GM23338 (cell line): ENCODE measurements at regions not wholly inside any gene's neighbourhood (a gene's known extent, or its start where the extent isn't known, plus 50 kb on each side); places are given as distances from the start of the nearest gene placed in this dataset.

Source experiments
- ATAC-seq: fragments of 200-7000 bp; cut with Tn5 transposase; 3 replicates; pipeline ENCODE4 v1.9.1; 2020
- DNase-seq: peaks from one replicate; pipeline ENCODE4 v3.0.0-alpha.2; 2015; ENCODE audit warnings: low spot score
- H2AFZ ChIP-seq: fragments of 200-600 bp; sonication (generic); 2 replicates; pipeline ENCODE4 v1.8.0; 2016; ENCODE audit warnings: antibody characterized with exemption, mild to moderate bottlenecking, moderate library complexity
- H3F3A ChIP-seq: fragments of 200-600 bp; sonication (generic); replicated peaks from 2 replicates; pipeline ENCODE4 v1.8.0; 2017; ENCODE audit warnings: antibody characterized with exemption, mixed run types, low read depth
- H3K27ac ChIP-seq: fragments of 200-600 bp; sonication (generic); 2 replicates; pipeline ENCODE4 v1.6.1; 2016; ENCODE audit warnings: low read depth
- H3K27me3 ChIP-seq: fragments of 200-600 bp; sonication (generic); 2 replicates; pipeline ENCODE4 v1.8.0; 2016; ENCODE audit warnings: mild to moderate bottlenecking, mixed run types, moderate library complexity; ENCODE audit not compliant: insufficient read depth
- H3K36me3 ChIP-seq: fragments of 200-600 bp; sonication (generic); 2 replicates; pipeline ENCODE4 v1.8.0; 2016; ENCODE audit warnings: mild to moderate bottlenecking; ENCODE audit not compliant: insufficient read depth
- H3K4me1 ChIP-seq: fragments of 200-600 bp; sonication (generic); 2 replicates; pipeline ENCODE4 v1.8.0; 2016; ENCODE audit warnings: mild to moderate bottlenecking, moderate library complexity; ENCODE audit not compliant: insufficient read depth
- H3K4me2 ChIP-seq: fragments of 200-600 bp; sonication (generic); 2 replicates; pipeline ENCODE4 v1.7.1; 2017; ENCODE audit warnings: mixed run types
- H3K4me3 ChIP-seq: fragments of 200-600 bp; sonication (generic); 2 replicates; pipeline ENCODE4 v1.6.1; 2016; ENCODE audit warnings: mixed run types
- H3K79me2 ChIP-seq: fragments of 200-600 bp; sonication (generic); replicated peaks from 2 replicates; pipeline ENCODE4 v1.8.0; 2017; ENCODE audit warnings: mild to moderate bottlenecking; ENCODE audit not compliant: insufficient read depth
- H3K9me2 ChIP-seq: fragments of 200-600 bp; sonication (generic); 2 replicates; pipeline ENCODE4 v1.8.0; 2017; ENCODE audit not compliant: insufficient read depth
- H4K20me1 ChIP-seq: fragments of 200-600 bp; sonication (generic); replicated peaks from 2 replicates; pipeline ENCODE4 v1.8.0; 2017; ENCODE audit warnings: mild to moderate bottlenecking; ENCODE audit not compliant: insufficient read depth
- H3K27ac Mint-ChIP-seq: 2 replicates; pipeline ENCODE4 v1.8.0; 2020; ENCODE audit warnings: inconsistent platforms, mild to moderate bottlenecking, moderate library complexity, mixed read lengths
- H3K27me3 Mint-ChIP-seq: 3 replicates; pipeline ENCODE4 v1.8.0; 2022; ENCODE audit warnings: low read depth, mild to moderate bottlenecking, moderate library complexity, mixed read lengths, inconsistent platforms; ENCODE audit not compliant: insufficient read depth, poor library complexity
- H3K36me3 Mint-ChIP-seq: 3 replicates; pipeline ENCODE4 v1.8.0; 2021; ENCODE audit warnings: low read depth, mild to moderate bottlenecking, inconsistent platforms, moderate library complexity, mixed read lengths
- H3K4me1 Mint-ChIP-seq: 3 replicates; pipeline ENCODE4 v1.8.0; 2020; ENCODE audit warnings: mild to moderate bottlenecking, inconsistent platforms, mixed read lengths
- H3K4me3 Mint-ChIP-seq: 3 replicates; pipeline ENCODE4 v1.8.0; 2021; ENCODE audit warnings: moderate library complexity, mild to moderate bottlenecking, inconsistent platforms, mixed read lengths
- H3K9me3 Mint-ChIP-seq: 3 replicates; pipeline ENCODE4 v1.8.0; 2020; ENCODE audit warnings: moderate library complexity, mild to moderate bottlenecking, inconsistent platforms, mixed read lengths
- CREB1 ChIP-seq: fragments of 250-450 bp; sonication (Bioruptor Pico); IDR thresholded peaks from 2 replicates; pipeline ENCODE4 v1.5.0; 2020; ENCODE audit warnings: low read depth, mild to moderate bottlenecking, moderate library complexity
- EZH2 ChIP-seq: fragments of 200-600 bp; sonication (generic); IDR thresholded peaks from one replicate; pipeline ENCODE4 v1.8.0; 2017; ENCODE audit warnings: antibody characterized with exemption, mild to moderate bottlenecking, low read depth; ENCODE audit not compliant: unreplicated experiment
- EZH2phosphoT487 ChIP-seq: fragments of 200-600 bp; sonication (generic); IDR thresholded peaks from one replicate; pipeline ENCODE4 v1.8.1; 2018; ENCODE audit warnings: antibody characterized with exemption; ENCODE audit not compliant: unreplicated experiment
- JUNB ChIP-seq: IDR thresholded peaks from one replicate; pipeline ENCODE4 v1.6.1; 2016; ENCODE audit warnings: antibody characterized with exemption; ENCODE audit not compliant: unreplicated experiment
- NANOG ChIP-seq: IDR thresholded peaks from 2 replicates; pipeline ENCODE4 v1.6.1; 2016; ENCODE audit warnings: antibody characterized with exemption, borderline replicate concordance
- POLR2AphosphoS5 ChIP-seq: IDR thresholded peaks from 2 replicates; pipeline ENCODE4 v1.6.1; 2016; ENCODE audit warnings: antibody characterized with exemption, low read depth
- STAT1 ChIP-seq: IDR thresholded peaks from one replicate; pipeline ENCODE4 v1.6.1; 2016; ENCODE audit warnings: antibody characterized with exemption; ENCODE audit not compliant: unreplicated experiment
- ZNF114 ChIP-seq: fragments of 250-450 bp; sonication (Bioruptor Pico); IDR thresholded peaks from 2 replicates; pipeline ENCODE4 v1.5.0; 2020; ENCODE audit warnings: mild to moderate bottlenecking, moderate library complexity
- ZNF331 ChIP-seq: fragments of 250-450 bp; sonication (Bioruptor Pico); IDR thresholded peaks from 2 replicates; pipeline ENCODE4 v1.5.0; 2020; ENCODE audit warnings: low read depth, mild to moderate bottlenecking, moderate library complexity
- TF ChIP-seq, protein P1 (sequence below): IDR thresholded peaks from 2 replicates; pipeline ENCODE4 v1.6.1; 2016; ENCODE audit warnings: antibody characterized with exemption
- TF ChIP-seq, protein P2 (sequence below), 2 experiments: fragments of 200-600 bp in 1 of 2; sonication (generic) in 1 of 2; conservative IDR thresholded peaks; 2 replicates each; pipeline versions ENCODE4 v1.5.1 to v1.6.1; 2016 to 2017; ENCODE audit warnings: antibody characterized with exemption in 2 of 2, low read depth in 2 of 2, mild to moderate bottlenecking in 2 of 2, moderate library complexity in 1 of 2
- TF ChIP-seq, protein P3 (sequence below): fragments of 250-450 bp; sonication (Bioruptor Pico); IDR thresholded peaks from 2 replicates; pipeline ENCODE4 v1.5.0; 2020; ENCODE audit warnings: mild to moderate bottlenecking, moderate library complexity
- TF ChIP-seq, protein P4 (sequence below): IDR thresholded peaks from one replicate; pipeline ENCODE4 v1.6.1; 2018; ENCODE audit warnings: antibody characterized with exemption; ENCODE audit not compliant: unreplicated experiment

DNA sequence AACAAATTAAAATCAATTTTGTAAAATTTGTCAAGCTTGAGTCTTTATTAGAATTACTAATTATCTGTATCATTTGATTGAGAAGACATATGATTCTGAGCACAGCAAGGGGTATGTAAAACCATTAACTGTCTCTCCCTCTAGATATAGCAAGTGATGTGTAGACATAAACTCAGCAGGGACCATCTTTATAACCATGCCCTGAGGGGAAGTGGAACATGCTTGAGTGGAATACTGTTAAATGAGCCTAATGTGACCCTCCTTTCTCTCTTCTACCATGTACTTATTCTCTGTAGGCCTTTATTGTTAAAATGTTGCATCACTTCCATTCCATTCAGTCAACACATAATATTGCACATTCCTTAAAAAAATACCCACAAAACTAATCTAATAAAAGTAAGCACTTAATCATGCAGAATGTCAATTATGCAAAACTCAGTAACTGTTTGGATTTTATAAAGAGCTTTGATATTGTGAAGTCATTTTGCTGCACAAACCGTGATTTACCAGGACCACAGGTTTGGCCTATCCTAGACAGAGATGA lies 896.6 kb upstream of the MANEA start:
- peak overlapping the region; percentile 12; the same call in 1 of the 2 replicates for H3K27ac Mint-ChIP-seq
- Histone ChIP-seq H4K20me1 (no peaks in the 10 kb centered on the region), H3K27ac (no peak overlapping the region), H2AFZ (no peak overlapping the region), H3K36me3 (no peaks in the 10 kb centered on the region), H3K9me2 (no peaks in the 10 kb centered on the region), H3K4me1 (no peaks in the 10 kb centered on the region), H3F3A (no peaks in the 10 kb centered on the region), H3K27me3 (no peaks in the 10 kb centered on the region), H3K4me3 (no peak overlapping the region), H3K4me2 (no peak overlapping the region), H3K79me2 (no peaks in the 10 kb centered on the region)
- TF ChIP-seq, protein P1, sequence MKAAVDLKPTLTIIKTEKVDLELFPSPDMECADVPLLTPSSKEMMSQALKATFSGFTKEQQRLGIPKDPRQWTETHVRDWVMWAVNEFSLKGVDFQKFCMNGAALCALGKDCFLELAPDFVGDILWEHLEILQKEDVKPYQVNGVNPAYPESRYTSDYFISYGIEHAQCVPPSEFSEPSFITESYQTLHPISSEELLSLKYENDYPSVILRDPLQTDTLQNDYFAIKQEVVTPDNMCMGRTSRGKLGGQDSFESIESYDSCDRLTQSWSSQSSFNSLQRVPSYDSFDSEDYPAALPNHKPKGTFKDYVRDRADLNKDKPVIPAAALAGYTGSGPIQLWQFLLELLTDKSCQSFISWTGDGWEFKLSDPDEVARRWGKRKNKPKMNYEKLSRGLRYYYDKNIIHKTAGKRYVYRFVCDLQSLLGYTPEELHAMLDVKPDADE: no peak
- no peak for TF ChIP-seq ZNF114
- no peak for TF ChIP-seq POLR2AphosphoS5
- TF ChIP-seq NANOG: no peak
- TF ChIP-seq EZH2: no peak
- TF ChIP-seq ZNF331 (CRISPR knock-in tag): no peak
- TF ChIP-seq JUNB: no peak
- TF ChIP-seq STAT1: no peak
- no peak for TF ChIP-seq CREB1 (CRISPR knock-in tag)
- TF ChIP-seq, protein P2, sequence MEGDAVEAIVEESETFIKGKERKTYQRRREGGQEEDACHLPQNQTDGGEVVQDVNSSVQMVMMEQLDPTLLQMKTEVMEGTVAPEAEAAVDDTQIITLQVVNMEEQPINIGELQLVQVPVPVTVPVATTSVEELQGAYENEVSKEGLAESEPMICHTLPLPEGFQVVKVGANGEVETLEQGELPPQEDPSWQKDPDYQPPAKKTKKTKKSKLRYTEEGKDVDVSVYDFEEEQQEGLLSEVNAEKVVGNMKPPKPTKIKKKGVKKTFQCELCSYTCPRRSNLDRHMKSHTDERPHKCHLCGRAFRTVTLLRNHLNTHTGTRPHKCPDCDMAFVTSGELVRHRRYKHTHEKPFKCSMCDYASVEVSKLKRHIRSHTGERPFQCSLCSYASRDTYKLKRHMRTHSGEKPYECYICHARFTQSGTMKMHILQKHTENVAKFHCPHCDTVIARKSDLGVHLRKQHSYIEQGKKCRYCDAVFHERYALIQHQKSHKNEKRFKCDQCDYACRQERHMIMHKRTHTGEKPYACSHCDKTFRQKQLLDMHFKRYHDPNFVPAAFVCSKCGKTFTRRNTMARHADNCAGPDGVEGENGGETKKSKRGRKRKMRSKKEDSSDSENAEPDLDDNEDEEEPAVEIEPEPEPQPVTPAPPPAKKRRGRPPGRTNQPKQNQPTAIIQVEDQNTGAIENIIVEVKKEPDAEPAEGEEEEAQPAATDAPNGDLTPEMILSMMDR (conservative IDR thresholded peaks at IDR 0.05; ENCODE audit: low read depth in 2 of 2): no peak
- TF ChIP-seq EZH2phosphoT487: no peak
- TF ChIP-seq, protein P3, sequence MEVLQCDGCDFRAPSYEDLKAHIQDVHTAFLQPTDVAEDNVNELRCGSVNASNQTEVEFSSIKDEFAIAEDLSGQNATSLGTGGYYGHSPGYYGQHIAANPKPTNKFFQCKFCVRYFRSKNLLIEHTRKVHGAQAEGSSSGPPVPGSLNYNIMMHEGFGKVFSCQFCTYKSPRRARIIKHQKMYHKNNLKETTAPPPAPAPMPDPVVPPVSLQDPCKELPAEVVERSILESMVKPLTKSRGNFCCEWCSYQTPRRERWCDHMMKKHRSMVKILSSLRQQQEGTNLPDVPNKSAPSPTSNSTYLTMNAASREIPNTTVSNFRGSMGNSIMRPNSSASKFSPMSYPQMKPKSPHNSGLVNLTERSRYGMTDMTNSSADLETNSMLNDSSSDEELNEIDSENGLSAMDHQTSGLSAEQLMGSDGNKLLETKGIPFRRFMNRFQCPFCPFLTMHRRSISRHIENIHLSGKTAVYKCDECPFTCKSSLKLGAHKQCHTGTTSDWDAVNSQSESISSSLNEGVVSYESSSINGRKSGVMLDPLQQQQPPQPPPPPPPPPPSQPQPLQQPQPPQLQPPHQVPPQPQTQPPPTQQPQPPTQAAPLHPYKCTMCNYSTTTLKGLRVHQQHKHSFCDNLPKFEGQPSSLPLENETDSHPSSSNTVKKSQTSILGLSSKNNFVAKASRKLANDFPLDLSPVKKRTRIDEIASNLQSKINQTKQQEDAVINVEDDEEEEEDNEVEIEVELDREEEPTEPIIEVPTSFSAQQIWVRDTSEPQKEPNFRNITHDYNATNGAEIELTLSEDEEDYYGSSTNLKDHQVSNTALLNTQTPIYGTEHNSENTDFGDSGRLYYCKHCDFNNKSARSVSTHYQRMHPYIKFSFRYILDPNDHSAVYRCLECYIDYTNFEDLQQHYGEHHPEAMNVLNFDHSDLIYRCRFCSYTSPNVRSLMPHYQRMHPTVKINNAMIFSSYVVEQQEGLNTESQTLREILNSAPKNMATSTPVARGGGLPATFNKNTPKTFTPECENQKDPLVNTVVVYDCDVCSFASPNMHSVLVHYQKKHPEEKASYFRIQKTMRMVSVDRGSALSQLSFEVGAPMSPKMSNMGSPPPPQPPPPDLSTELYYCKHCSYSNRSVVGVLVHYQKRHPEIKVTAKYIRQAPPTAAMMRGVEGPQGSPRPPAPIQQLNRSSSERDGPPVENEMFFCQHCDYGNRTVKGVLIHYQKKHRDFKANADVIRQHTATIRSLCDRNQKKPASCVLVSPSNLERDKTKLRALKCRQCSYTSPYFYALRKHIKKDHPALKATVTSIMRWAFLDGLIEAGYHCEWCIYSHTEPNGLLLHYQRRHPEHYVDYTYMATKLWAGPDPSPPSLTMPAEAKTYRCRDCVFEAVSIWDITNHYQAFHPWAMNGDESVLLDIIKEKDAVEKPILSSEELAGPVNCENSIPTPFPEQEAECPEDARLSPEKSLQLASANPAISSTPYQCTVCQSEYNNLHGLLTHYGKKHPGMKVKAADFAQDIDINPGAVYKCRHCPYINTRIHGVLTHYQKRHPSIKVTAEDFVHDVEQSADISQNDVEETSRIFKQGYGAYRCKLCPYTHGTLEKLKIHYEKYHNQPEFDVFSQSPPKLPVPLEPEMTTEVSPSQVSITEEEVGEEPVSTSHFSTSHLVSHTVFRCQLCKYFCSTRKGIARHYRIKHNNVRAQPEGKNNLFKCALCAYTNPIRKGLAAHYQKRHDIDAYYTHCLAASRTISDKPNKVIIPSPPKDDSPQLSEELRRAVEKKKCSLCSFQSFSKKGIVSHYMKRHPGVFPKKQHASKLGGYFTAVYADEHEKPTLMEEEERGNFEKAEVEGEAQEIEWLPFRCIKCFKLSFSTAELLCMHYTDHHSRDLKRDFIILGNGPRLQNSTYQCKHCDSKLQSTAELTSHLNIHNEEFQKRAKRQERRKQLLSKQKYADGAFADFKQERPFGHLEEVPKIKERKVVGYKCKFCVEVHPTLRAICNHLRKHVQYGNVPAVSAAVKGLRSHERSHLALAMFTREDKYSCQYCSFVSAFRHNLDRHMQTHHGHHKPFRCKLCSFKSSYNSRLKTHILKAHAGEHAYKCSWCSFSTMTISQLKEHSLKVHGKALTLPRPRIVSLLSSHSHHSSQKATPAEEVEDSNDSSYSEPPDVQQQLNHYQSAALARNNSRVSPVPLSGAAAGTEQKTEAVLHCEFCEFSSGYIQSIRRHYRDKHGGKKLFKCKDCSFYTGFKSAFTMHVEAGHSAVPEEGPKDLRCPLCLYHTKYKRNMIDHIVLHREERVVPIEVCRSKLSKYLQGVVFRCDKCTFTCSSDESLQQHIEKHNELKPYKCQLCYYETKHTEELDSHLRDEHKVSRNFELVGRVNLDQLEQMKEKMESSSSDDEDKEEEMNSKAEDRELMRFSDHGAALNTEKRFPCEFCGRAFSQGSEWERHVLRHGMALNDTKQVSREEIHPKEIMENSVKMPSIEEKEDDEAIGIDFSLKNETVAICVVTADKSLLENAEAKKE (CRISPR knock-in tag): no peak
- TF ChIP-seq, protein P4, sequence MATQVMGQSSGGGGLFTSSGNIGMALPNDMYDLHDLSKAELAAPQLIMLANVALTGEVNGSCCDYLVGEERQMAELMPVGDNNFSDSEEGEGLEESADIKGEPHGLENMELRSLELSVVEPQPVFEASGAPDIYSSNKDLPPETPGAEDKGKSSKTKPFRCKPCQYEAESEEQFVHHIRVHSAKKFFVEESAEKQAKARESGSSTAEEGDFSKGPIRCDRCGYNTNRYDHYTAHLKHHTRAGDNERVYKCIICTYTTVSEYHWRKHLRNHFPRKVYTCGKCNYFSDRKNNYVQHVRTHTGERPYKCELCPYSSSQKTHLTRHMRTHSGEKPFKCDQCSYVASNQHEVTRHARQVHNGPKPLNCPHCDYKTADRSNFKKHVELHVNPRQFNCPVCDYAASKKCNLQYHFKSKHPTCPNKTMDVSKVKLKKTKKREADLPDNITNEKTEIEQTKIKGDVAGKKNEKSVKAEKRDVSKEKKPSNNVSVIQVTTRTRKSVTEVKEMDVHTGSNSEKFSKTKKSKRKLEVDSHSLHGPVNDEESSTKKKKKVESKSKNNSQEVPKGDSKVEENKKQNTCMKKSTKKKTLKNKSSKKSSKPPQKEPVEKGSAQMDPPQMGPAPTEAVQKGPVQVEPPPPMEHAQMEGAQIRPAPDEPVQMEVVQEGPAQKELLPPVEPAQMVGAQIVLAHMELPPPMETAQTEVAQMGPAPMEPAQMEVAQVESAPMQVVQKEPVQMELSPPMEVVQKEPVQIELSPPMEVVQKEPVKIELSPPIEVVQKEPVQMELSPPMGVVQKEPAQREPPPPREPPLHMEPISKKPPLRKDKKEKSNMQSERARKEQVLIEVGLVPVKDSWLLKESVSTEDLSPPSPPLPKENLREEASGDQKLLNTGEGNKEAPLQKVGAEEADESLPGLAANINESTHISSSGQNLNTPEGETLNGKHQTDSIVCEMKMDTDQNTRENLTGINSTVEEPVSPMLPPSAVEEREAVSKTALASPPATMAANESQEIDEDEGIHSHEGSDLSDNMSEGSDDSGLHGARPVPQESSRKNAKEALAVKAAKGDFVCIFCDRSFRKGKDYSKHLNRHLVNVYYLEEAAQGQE: no peak
- H3K36me3 Mint-ChIP-seq: no peaks in the 10 kb centered on the region
- H3K9me3 Mint-ChIP-seq: no peaks in the 10 kb centered on the region
- ATAC-seq (no peak), DNase-seq (no peak)
- peaks cover 4% of the 10 kb centered on the region; the same call in 1 of the 3 replicates for H3K4me1 Mint-ChIP-seq
- no peak overlapping the region for H3K4me3 Mint-ChIP-seq
- H3K27me3 Mint-ChIP-seq: peaks cover 1% of the 10 kb centered on the region
